ENCODE measurements at regions not wholly inside any gene's neighbourhood (a gene's known extent, or its start where the extent isn't known, plus 50 kb on each side); places are given as distances from the start of the nearest gene placed in this dataset.

GRCh38 chr9:73845539-73845938, 651.6 kb upstream of the RORB start:
- peaks cover 3% of the 10 kb centered on the region for H3K9me3 ChIP-seq (ENCODE audit: control insufficient read depth, insufficient read depth, low read length)
- no peak overlapping the region for H3K23ac ChIP-seq (ENCODE audit: low read depth, low read length)
- no peak overlapping the region for H3K4me3 ChIP-seq (ENCODE audit: insufficient read depth, low read depth, low read length)
- H2AFZ ChIP-seq (replicated peaks; ENCODE audit: low read length, poor library complexity), result no peak overlapping the region
- ATAC-seq (ENCODE audit: low read depth) (no peak), DNase-seq (no peak)
- H3K27me3 ChIP-seq (ENCODE audit: control insufficient read depth, insufficient read depth, low read length), result no peaks in the 10 kb centered on the region
- no peaks in the 10 kb centered on the region for H4K20me1 ChIP-seq (ENCODE audit: insufficient read depth, low read length)
- H3K4me1 ChIP-seq (ENCODE audit: control insufficient read depth, insufficient read depth, low read length), result no peaks in the 10 kb centered on the region
- no peak overlapping the region for H4K91ac ChIP-seq (ENCODE audit: insufficient read depth, low read depth, low read length)
- no peak overlapping the region for H3K4ac ChIP-seq (ENCODE audit: low read depth, low read length)
- no TSS peak for BruUV-seq (replicated peaks)
- intact Hi-C loops (cut with micrococcal nuclease), result no loop called here
- H2BK20ac ChIP-seq (ENCODE audit: low read depth, low read length), result no peak overlapping the region
- H3K4me2 ChIP-seq (ENCODE audit: low read depth, low read length), result no peak overlapping the region
- H4K5ac ChIP-seq (ENCODE audit: low read depth, low read length), result no peak overlapping the region
- dilution Hi-C loops (cut with HindIII; ENCODE audit: low sequenced_read_pairs, unreplicated experiment), result no loop called here
- no CpG with 5 or more reads among the region's 2 CpGs for WGBS, 2 experiments (ENCODE audit: extremely low coverage in 2 of 2, insufficient read length in 1 of 2)
- no peak overlapping the region for H3K18ac ChIP-seq (ENCODE audit: low read depth, low read length)
- no peak overlapping the region for H3K14ac ChIP-seq (replicated peaks; ENCODE audit: low read depth, low read length)
- H3K9me1 ChIP-seq (ENCODE audit: insufficient read depth, low read length), result no peaks in the 10 kb centered on the region
- CTCF ChIA-PET, result no interaction called here
- H2AK9ac ChIP-seq (replicated peaks; ENCODE audit: low read depth, low read length, poor library complexity), result no peak overlapping the region
- no peak overlapping the region for H2BK5ac ChIP-seq (ENCODE audit: low read depth, low read length, poor library complexity, severe bottlenecking)
- no peak overlapping the region for H3K27ac ChIP-seq (ENCODE audit: insufficient read depth, low read length)
- POLR2A ChIA-PET (ENCODE audit: unreplicated experiment), result no interaction called here
- no peaks in the 10 kb centered on the region for H3K36me3 ChIP-seq (ENCODE audit: control insufficient read depth, insufficient read depth, low read length)
- in situ Hi-C loops (cut with MboI; ENCODE audit: low sequenced_read_pairs), result no loop called here
- H2BK120ac ChIP-seq (ENCODE audit: low read depth, low read length), result no peak overlapping the region
- no peak overlapping the region for H3K56ac ChIP-seq (ENCODE audit: extremely low read depth, insufficient read depth, low read length)
- H2AK5ac ChIP-seq (ENCODE audit: low read depth, low read length), result no peak overlapping the region
- no peak overlapping the region for H2BK15ac ChIP-seq (ENCODE audit: low read depth, low read length)
- TF ChIP-seq CHD1 (IDR thresholded peaks at IDR 0.05; ENCODE audit: low read depth, low read length), result no peak
- no peak for TF ChIP-seq ELK1 (IDR thresholded peaks at IDR 0.05; ENCODE audit: borderline replicate concordance, low read depth, low read length)
- H3K79me1 ChIP-seq (ENCODE audit: low read depth in 1 of 2, low read length in 2 of 2), result no peaks in the 10 kb centered on the region
- no peak overlapping the region for H4K8ac ChIP-seq (ENCODE audit: low read depth in 2 of 2, low read length in 2 of 2)
- H3K9ac ChIP-seq (ENCODE audit: low read depth, low read length), result no peak overlapping the region

Data from IMR-90 (cell line).